Right lobe of liver (tissue), 6 donors: ENCODE measurements at regions not wholly inside any gene's neighbourhood (a gene's known extent, or its start where the extent isn't known, plus 50 kb on each side); places are given as distances from the start of the nearest gene placed in this dataset.

ENCODE experiments used
- ATAC-seq, 4 donors: fragments of 200-7000 bp; cut with Tn5 transposase; one replicate each; pipeline ENCODE4 v1.9.1; 2020; ENCODE audit warnings: mild to moderate bottlenecking in 4 of 4, moderate library complexity in 4 of 4
- DNase-seq, 3 donors: peaks; one replicate each; pipeline ENCODE4 v3.0.0-alpha.2; 2020
- H3K27ac ChIP-seq, 3 donors: fragments of 200-600 bp; one replicate each; pipeline ENCODE4 v1.8.0; 2022
- H3K27me3 ChIP-seq, 2 donors: fragments of 200-600 bp; one replicate each; pipeline ENCODE4 v1.8.0; 2022
- H3K36me3 ChIP-seq, 4 donors: fragments of 200-600 bp; sonication (generic) in 1 of 4; one replicate each; pipeline versions ENCODE4 v1.5.1 to v1.8.0; 2017 to 2022; ENCODE audit warnings: control low read depth in 1 of 4
- H3K4me1 ChIP-seq, 4 donors: fragments of 200-600 bp; sonication (generic) in 1 of 4; one replicate each; pipeline versions ENCODE4 v1.5.1 to v1.8.0; 2017 to 2022; ENCODE audit warnings: control low read depth in 1 of 4
- H3K4me3 ChIP-seq, 3 donors: fragments of 200-600 bp; one replicate each; pipeline ENCODE4 v1.8.0; 2022
- H3K9me3 ChIP-seq, 4 donors: fragments of 200-600 bp; sonication (generic) in 1 of 4; one replicate each; pipeline versions ENCODE4 v1.5.1 to v1.8.0; 2017 to 2022; ENCODE audit warnings: control low read depth in 1 of 4
- POLR2A ChIP-seq: fragments of 450-650 bp; IDR thresholded peaks from one replicate; pipeline ENCODE4 v1.6.1; 2017; ENCODE audit warnings: antibody characterized with exemption, mild to moderate bottlenecking
- WGBS: methylation state at CpG from one replicate; pipeline ENCODE4 v1.1.6; 2018; ENCODE audit warnings: low coverage, low lambda C conversion rate; ENCODE audit not compliant: insufficient coverage; ENCODE audit errors: missing lambda C conversion rate; 5-methylcytosine and 5-hydroxymethylcytosine counted together
- intact Hi-C, 2 donors: fragments of 100-400 bp; cut with DNase I; formaldehyde crosslinking; loops; one replicate each; pipeline versions ENCODE4 v1.11.2 to v1.14.1; 2022
- TF ChIP-seq, protein P1 (sequence below), 4 donors: fragments of 200-600 bp in 3 of 4; fragments of 450-650 bp in 1 of 4; IDR thresholded peaks; one replicate each; pipeline versions ENCODE4 v1.5.1 to v1.8.0; 2016 to 2022; ENCODE audit warnings: antibody characterized with exemption in 4 of 4, mild to moderate bottlenecking in 2 of 4
- donor health status: DM: no; HTN: yes; CAD: no.
- donor health status: DM: no; HTN: no; CAD: no.
- donor health status: DM: no; HTN: no; CAD: no.
- donor health status: DM: no; HTN: yes; CAD: no.
- donor health status: DM: no; HTN: yes; CAD: no.

GRCh38 chr20:12808006-12808567 is 200.7 kb upstream of the SPTLC3 start:
- Histone ChIP-seq H3K9me3 (no peaks in the 10 kb centered on the region), H3K4me3 (no peak overlapping the region), H3K27ac (no peak overlapping the region), H3K4me1 (no peaks in the 10 kb centered on the region), H3K36me3 (no peaks in the 10 kb centered on the region), H3K27me3 (no peaks in the 10 kb centered on the region)
- DNase-seq (no peak), ATAC-seq (no peak)
- intact Hi-C loops = no loop called here
- whole genome bisulfite sequencing = 80% methylated on average over 2 of the region's 2 CpGs
- TF ChIP-seq, protein P1, sequence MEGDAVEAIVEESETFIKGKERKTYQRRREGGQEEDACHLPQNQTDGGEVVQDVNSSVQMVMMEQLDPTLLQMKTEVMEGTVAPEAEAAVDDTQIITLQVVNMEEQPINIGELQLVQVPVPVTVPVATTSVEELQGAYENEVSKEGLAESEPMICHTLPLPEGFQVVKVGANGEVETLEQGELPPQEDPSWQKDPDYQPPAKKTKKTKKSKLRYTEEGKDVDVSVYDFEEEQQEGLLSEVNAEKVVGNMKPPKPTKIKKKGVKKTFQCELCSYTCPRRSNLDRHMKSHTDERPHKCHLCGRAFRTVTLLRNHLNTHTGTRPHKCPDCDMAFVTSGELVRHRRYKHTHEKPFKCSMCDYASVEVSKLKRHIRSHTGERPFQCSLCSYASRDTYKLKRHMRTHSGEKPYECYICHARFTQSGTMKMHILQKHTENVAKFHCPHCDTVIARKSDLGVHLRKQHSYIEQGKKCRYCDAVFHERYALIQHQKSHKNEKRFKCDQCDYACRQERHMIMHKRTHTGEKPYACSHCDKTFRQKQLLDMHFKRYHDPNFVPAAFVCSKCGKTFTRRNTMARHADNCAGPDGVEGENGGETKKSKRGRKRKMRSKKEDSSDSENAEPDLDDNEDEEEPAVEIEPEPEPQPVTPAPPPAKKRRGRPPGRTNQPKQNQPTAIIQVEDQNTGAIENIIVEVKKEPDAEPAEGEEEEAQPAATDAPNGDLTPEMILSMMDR (IDR thresholded peaks at IDR 0.05) = no peak
- no peak for TF ChIP-seq POLR2A

DNA sequence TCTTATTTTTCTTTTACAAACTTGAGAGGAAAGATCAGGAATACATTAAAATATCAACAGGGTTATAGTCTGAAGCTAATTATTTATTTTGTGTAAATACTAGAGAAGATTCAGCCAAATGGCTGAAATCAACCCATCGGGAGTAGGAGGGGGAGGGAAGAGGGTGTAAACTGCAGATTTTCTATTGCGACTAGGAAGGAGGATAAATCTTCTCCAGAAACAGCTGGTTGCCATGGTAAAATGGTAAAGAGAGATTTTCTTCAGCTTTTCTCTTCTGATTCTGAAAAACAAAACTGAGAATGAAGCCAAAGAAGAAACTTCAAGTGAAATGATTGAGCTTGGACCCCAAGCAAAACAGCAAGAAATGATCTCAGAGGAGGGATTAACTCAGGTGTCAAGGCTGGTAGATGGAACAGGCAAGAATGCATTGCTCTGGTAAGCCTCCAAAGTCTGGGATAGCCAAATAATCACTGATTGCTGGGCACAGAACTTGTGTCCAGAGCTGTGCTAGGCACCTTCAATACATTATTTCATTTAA is 193.5 kb upstream of the SPTLC3 start:
- Histone ChIP-seq H3K9me3 (no peaks in the 10 kb centered on the region), H3K36me3 (no peaks in the 10 kb centered on the region), H3K27ac (no peak overlapping the region), H3K4me1 (no peaks in the 10 kb centered on the region), H3K4me3 (no peak overlapping the region), H3K27me3 (no peaks in the 10 kb centered on the region)
- intact Hi-C loops = no loop called here
- DNase-seq (no peak), ATAC-seq (no peak)
- 25% methylated on average over 2 of the region's 2 CpGs for WGBS
- TF ChIP-seq, protein P1 (IDR thresholded peaks at IDR 0.05) = no peak
- TF ChIP-seq POLR2A = no peak

- no peaks in the 10 kb centered on the region for H3K36me3 ChIP-seq
- H3K9me3 ChIP-seq = no peaks in the 10 kb centered on the region
- no peak for TF ChIP-seq POLR2A
- TF ChIP-seq, protein P1 (IDR thresholded peaks at IDR 0.05) = no peak
- intact Hi-C loops = no loop called here
- no peak overlapping the region for H3K4me3 ChIP-seq
- 32% methylated on average over 3 of the region's 3 CpGs for WGBS
- no peak for DNase-seq
- H3K4me1 ChIP-seq = no peaks in the 10 kb centered on the region
- no peaks in the 10 kb centered on the region for H3K27me3 ChIP-seq
- ATAC-seq = no peak
- no peak overlapping the region for H3K27ac ChIP-seq
Measured at GRCh38 chr20:12815778-12816408, 192.9 kb upstream of the SPTLC3 start.

- no peak overlapping the region for H3K4me3 ChIP-seq
- H3K27me3 ChIP-seq = no peaks in the 10 kb centered on the region
- H3K9me3 ChIP-seq = no peaks in the 10 kb centered on the region
- no peak for ATAC-seq
- no peak for TF ChIP-seq POLR2A
- TF ChIP-seq, protein P1 (IDR thresholded peaks at IDR 0.05) = no peak
- intact Hi-C loops = no loop called here
- H3K36me3 ChIP-seq = no peaks in the 10 kb centered on the region
- DNase-seq = no peak
- H3K27ac ChIP-seq = no peak overlapping the region
- no peaks in the 10 kb centered on the region for H3K4me1 ChIP-seq
- WGBS = 26% methylated on average over 3 of the region's 3 CpGs
Measured at GRCh38 chr20:12821249-12821648, 187.5 kb upstream of the SPTLC3 start.
